GM21786 (cell line): ENCODE measurements at regions not wholly inside any gene's neighbourhood (a gene's known extent, or its start where the extent isn't known, plus 50 kb on each side); places are given as distances from the start of the nearest gene placed in this dataset.
"Not testable (repeated sequence)": the region's sequence is repeated elsewhere in the genome, so short reads cannot be mapped to it uniquely, and the experiment has no call there.

Experiments
- ATAC-seq: cut with Tn5 transposase; IDR thresholded peaks from one replicate; pipeline ENCODE4 v1.9.1; 2021; ENCODE audit not compliant: unreplicated experiment

GRCh38 chr13:78540058-78540457, 63.3 kb downstream of the POU4F1 start:
- no peak for ATAC-seq

GRCh38 chr13:78526044-78526443, 77.3 kb downstream of the POU4F1 start:
- ATAC-seq = not testable (repeated sequence)

GRCh38 chr13:78524936-78525335, 78.4 kb downstream of the POU4F1 start:
- no peak for ATAC-seq

- no peak for ATAC-seq
Observed at GRCh38 chr13:78521091-78521490, 82.3 kb downstream of the POU4F1 start.

- ATAC-seq = no peak
Observed at GRCh38 chr13:78520425-78520824, 82.9 kb downstream of the POU4F1 start.

GRCh38 chr13:78518482-78518881, 84.9 kb downstream of the POU4F1 start:
- not testable (repeated sequence) for ATAC-seq

GRCh38 chr13:78499802-78500201, 103.5 kb downstream of the POU4F1 start:
- no peak for ATAC-seq

GRCh38 chr13:78497702-78498355, 105.5 kb downstream of the POU4F1 start:
- ATAC-seq = no peak

- no peak for ATAC-seq
Observed at GRCh38 chr13:78491978-78492377, 111.4 kb downstream of the POU4F1 start.

GRCh38 chr13:78490225-78490624, 113.1 kb downstream of the POU4F1 start:
- ATAC-seq = not testable (repeated sequence)

- ATAC-seq = no peak
Observed at GRCh38 chr13:78487707-78488106, 115.6 kb downstream of the POU4F1 start.

- ATAC-seq = no peak
Observed at GRCh38 chr13:78485803-78486202, 117.5 kb downstream of the POU4F1 start.

- ATAC-seq = no peak
Observed at GRCh38 chr13:78478183-78478582, 125.2 kb downstream of the POU4F1 start.

- ATAC-seq = no peak
Observed at GRCh38 chr13:78476910-78477309, 126.4 kb downstream of the POU4F1 start.

GRCh38 chr13:78468621-78469020, 134.7 kb downstream of the POU4F1 start:
- ATAC-seq = no peak

GRCh38 chr13:78465250-78465649, 138.1 kb downstream of the POU4F1 start:
- ATAC-seq = no peak

- no peak for ATAC-seq
Observed at GRCh38 chr13:78460176-78460575, 143.2 kb downstream of the POU4F1 start.

GRCh38 chr13:78443839-78444238, 159.5 kb downstream of the POU4F1 start:
- ATAC-seq = no peak

- ATAC-seq = no peak
Observed at GRCh38 chr13:78437781-78438180, 165.6 kb downstream of the POU4F1 start.

GRCh38 chr13:78436311-78436710, 167.0 kb downstream of the POU4F1 start:
- no peak for ATAC-seq

GRCh38 chr13:78431328-78431727, 172.0 kb downstream of the POU4F1 start:
- ATAC-seq = no peak

GRCh38 chr13:78430811-78431210, 172.5 kb downstream of the POU4F1 start:
- ATAC-seq = no peak

GRCh38 chr13:78430166-78430791, 173.1 kb downstream of the POU4F1 start:
- ATAC-seq = no peak
